ENCODE measurements at regions not wholly inside any gene's neighbourhood (a gene's known extent, or its start where the extent isn't known, plus 50 kb on each side); places are given as distances from the start of the nearest gene placed in this dataset.

DNA sequence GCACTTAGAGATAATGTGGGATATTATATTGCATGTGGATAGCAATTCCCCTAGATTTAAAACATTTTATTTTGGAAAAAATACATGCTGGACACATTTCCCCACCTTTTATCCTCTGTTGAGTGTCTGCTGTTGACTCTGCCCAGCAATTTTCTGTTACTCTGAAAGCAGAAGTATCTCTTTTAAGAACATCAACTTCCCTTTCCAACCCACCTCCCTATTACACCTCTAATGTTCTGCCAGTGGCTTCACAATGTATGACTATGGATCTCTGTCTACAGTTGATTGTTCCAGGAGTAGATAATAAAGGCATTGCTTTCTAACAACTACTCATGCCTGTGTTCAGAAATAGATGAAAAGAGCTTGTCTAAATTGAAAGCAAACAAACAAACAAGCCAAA is 754.8 kb upstream of the SLITRK6 start:
- TF ChIP-seq, protein P1, sequence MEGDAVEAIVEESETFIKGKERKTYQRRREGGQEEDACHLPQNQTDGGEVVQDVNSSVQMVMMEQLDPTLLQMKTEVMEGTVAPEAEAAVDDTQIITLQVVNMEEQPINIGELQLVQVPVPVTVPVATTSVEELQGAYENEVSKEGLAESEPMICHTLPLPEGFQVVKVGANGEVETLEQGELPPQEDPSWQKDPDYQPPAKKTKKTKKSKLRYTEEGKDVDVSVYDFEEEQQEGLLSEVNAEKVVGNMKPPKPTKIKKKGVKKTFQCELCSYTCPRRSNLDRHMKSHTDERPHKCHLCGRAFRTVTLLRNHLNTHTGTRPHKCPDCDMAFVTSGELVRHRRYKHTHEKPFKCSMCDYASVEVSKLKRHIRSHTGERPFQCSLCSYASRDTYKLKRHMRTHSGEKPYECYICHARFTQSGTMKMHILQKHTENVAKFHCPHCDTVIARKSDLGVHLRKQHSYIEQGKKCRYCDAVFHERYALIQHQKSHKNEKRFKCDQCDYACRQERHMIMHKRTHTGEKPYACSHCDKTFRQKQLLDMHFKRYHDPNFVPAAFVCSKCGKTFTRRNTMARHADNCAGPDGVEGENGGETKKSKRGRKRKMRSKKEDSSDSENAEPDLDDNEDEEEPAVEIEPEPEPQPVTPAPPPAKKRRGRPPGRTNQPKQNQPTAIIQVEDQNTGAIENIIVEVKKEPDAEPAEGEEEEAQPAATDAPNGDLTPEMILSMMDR (IDR thresholded peaks at IDR 0.05), result no peak
- no peak for TF ChIP-seq POLR2A (IDR thresholded peaks at IDR 0.05)

All from ovary (tissue), 3 donors.